NOMO-1 treated with DMSO at 0.1 percent for 48 hours (cell line): ENCODE measurements at regions not wholly inside any gene's neighbourhood (a gene's known extent, or its start where the extent isn't known, plus 50 kb on each side); places are given as distances from the start of the nearest gene placed in this dataset.

Source experiments
- DNase-seq: peaks from one replicate; lab custom pipeline; 2025; ENCODE audit not compliant: unreplicated experiment; lab: John Stamatoyannopoulos, UW

GRCh38 chr20:42020316-42020715, 402.1 kb upstream of the CHD6 start:
- no peak for DNase-seq

- DNase-seq, result no peak
Observed at GRCh38 chr20:42018979-42019378, 400.8 kb upstream of the CHD6 start.

- no peak for DNase-seq
Observed at GRCh38 chr20:42010090-42010489, 391.9 kb upstream of the CHD6 start.

- DNase-seq, result no peak
Observed at GRCh38 chr20:42007251-42007650, 389.1 kb upstream of the CHD6 start.

GRCh38 chr20:42005211-42005610, 387.0 kb upstream of the CHD6 start:
- DNase-seq, result no peak

GRCh38 chr20:42003380-42003779, 385.2 kb upstream of the CHD6 start:
- no peak for DNase-seq

GRCh38 chr20:41998539-41999341, 380.6 kb upstream of the CHD6 start:
- no peak for DNase-seq

- DNase-seq, result no peak
Observed at GRCh38 chr20:41996951-41997350, 378.8 kb upstream of the CHD6 start.

GRCh38 chr20:41992481-41992880, 374.3 kb upstream of the CHD6 start:
- no peak for DNase-seq

- DNase-seq, result no peak
Observed at GRCh38 chr20:41991412-41991811, 373.2 kb upstream of the CHD6 start.

- no peak for DNase-seq
Observed at GRCh38 chr20:41989935-41990635, 371.9 kb upstream of the CHD6 start.

GRCh38 chr20:41989039-41989679, 371.0 kb upstream of the CHD6 start:
- DNase-seq, result no peak

- DNase-seq, result no peak
Observed at GRCh38 chr20:41984031-41984430, 365.9 kb upstream of the CHD6 start.

GRCh38 chr20:41983159-41983558, 365.0 kb upstream of the CHD6 start:
- no peak for DNase-seq

- no peak for DNase-seq
Observed at GRCh38 chr20:41981746-41982145, 363.6 kb upstream of the CHD6 start.

- DNase-seq, result no peak
Observed at GRCh38 chr20:41978875-41979274, 360.7 kb upstream of the CHD6 start.

- DNase-seq, result no peak
Observed at GRCh38 chr20:41978246-41978790, 360.1 kb upstream of the CHD6 start.

GRCh38 chr20:41969656-41970055, 351.5 kb upstream of the CHD6 start:
- no peak for DNase-seq

- DNase-seq, result no peak
Observed at GRCh38 chr20:41960166-41960565, 342.0 kb upstream of the CHD6 start.

- DNase-seq, result no peak
Observed at GRCh38 chr20:41958391-41958790, 340.2 kb upstream of the CHD6 start.

- DNase-seq, result no peak
Observed at GRCh38 chr20:41956338-41957074, 338.3 kb upstream of the CHD6 start.
